ENCODE measurements at regions not wholly inside any gene's neighbourhood (a gene's known extent, or its start where the extent isn't known, plus 50 kb on each side); places are given as distances from the start of the nearest gene placed in this dataset.
"Not testable (repeated sequence)": the region's sequence is repeated elsewhere in the genome, so short reads cannot be mapped to it uniquely, and the experiment has no call there.

GRCh38 chr3:10651506-10651905, 146.1 kb upstream of the ATP2B2 start:
- DNase-seq (ENCODE audit: low read depth) = no peak
- no peak overlapping the region for H3K4me3 ChIP-seq (replicated peaks; ENCODE audit: low read depth, low read length)
- TF ChIP-seq CTCF (IDR thresholded peaks at IDR 0.05; ENCODE audit: low read length, missing control alignments) = no peak

- no peak for DNase-seq (ENCODE audit: low read depth)
- H3K4me3 ChIP-seq (replicated peaks; ENCODE audit: low read depth, low read length) = no peak overlapping the region
- no peak for TF ChIP-seq CTCF (IDR thresholded peaks at IDR 0.05; ENCODE audit: low read length, missing control alignments)
Measured at GRCh38 chr3:10653241-10653640, 147.9 kb upstream of the ATP2B2 start.

GRCh38 chr3:10653866-10654611, 148.7 kb upstream of the ATP2B2 start:
- no peak overlapping the region for H3K4me3 ChIP-seq (replicated peaks; ENCODE audit: low read depth, low read length)
- no peak for TF ChIP-seq CTCF (IDR thresholded peaks at IDR 0.05; ENCODE audit: low read length, missing control alignments)
- DNase-seq (ENCODE audit: low read depth) = no peak

- H3K4me3 ChIP-seq (replicated peaks; ENCODE audit: low read depth, low read length) = no peak overlapping the region
- no peak for DNase-seq (ENCODE audit: low read depth)
- no peak for TF ChIP-seq CTCF (IDR thresholded peaks at IDR 0.05; ENCODE audit: low read length, missing control alignments)
Measured at GRCh38 chr3:10655105-10655504, 149.7 kb upstream of the ATP2B2 start.

DNA sequence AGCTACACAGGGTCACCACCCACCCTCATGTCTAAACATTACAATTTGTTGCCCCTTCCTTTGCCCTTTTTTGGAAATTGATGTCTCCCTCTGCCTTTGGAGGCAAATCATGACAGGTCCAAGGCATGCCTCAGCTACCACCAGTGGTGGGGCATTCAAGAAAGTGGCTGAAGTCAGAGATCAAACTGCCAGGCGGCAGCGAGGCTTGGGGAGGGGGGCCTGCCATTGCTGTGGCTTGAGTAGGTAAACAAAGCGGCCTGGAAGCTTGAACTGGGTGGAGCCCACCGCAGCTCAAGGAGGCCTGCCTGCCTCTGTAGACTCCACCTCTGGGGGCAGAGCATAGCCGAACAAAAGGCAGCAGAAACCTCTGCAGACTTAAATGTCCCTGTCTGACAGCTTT, 152.0 kb upstream of the ATP2B2 start:
- not testable (repeated sequence) for H3K4me3 ChIP-seq (replicated peaks; ENCODE audit: low read depth, low read length); DNase-seq (ENCODE audit: low read depth)

DNA sequence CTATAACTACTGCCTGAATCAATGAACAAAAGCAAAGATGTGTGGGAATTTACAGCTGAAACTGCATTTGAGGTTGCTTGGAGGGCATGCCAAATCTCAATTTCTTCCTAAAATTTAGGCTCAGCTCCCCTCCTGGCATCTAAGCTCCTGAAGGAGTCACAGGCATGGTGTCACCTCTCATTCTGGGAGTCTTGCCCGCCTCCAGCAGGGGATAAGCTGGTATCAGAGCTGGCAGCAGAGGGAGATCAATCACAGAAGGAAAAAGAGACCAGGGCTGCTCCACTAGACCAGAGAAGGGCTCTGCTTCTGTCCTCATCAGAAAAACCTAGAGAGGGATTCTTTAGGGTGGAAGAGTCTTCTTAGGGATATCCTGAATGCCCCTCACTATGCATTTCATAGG, 150.4 kb upstream of the SLC6A11 start:
- no peak for DNase-seq (ENCODE audit: low read depth)
- no peak overlapping the region for H3K4me3 ChIP-seq (replicated peaks; ENCODE audit: low read depth, low read length)
- no peak for TF ChIP-seq CTCF (IDR thresholded peaks at IDR 0.05; ENCODE audit: low read length, missing control alignments)

DNA sequence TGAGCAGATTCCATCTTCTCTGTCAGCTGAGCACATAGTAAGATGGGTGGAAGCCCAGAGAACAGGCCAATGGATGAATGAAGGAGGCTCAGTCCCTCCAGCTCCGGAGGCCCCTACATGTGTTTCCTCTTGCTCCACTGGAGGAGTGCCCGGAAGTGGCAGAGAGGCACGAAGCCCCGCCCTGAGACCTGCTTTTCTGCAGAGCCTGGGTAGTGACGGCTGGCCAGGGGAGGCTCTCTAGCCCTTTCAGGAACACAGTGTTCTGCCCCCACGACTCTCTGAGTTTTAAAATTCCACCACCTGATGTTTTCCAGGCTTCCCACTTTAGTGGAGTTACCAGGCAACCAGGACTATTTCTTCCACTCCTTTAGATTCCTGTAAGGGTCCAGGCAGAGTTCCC, 149.4 kb upstream of the SLC6A11 start:
- TF ChIP-seq CTCF (IDR thresholded peaks at IDR 0.05; ENCODE audit: low read length, missing control alignments) = no peak
- H3K4me3 ChIP-seq (replicated peaks; ENCODE audit: low read depth, low read length) = no peak overlapping the region
- DNase-seq (ENCODE audit: low read depth) = no peak

Measured in fibroblast of pulmonary artery (primary cell).